ENCODE measurements at regions not wholly inside any gene's neighbourhood (a gene's known extent, or its start where the extent isn't known, plus 50 kb on each side); places are given as distances from the start of the nearest gene placed in this dataset.

GRCh38 chr3:31275583-31275982, 257.1 kb upstream of the STT3B start:
- no peak overlapping the region for H3K4me3 ChIP-seq (ENCODE audit: low read depth, low read length)
- no peak for TF ChIP-seq CTCF (IDR thresholded peaks at IDR 0.05; ENCODE audit: low read depth, low read length)

- no peak overlapping the region for H3K4me3 ChIP-seq (ENCODE audit: low read depth, low read length)
- TF ChIP-seq CTCF (IDR thresholded peaks at IDR 0.05; ENCODE audit: low read depth, low read length), result no peak
These were observed 255.1 kb upstream of the STT3B start for GRCh38 chr3:31277582-31277981.

GRCh38 chr3:31278532-31278931, 254.2 kb upstream of the STT3B start:
- TF ChIP-seq CTCF (IDR thresholded peaks at IDR 0.05; ENCODE audit: low read depth, low read length), result no peak

GRCh38 chr3:31284776-31285175, 247.9 kb upstream of the STT3B start:
- H3K4me3 ChIP-seq (ENCODE audit: low read depth, low read length), result no peak overlapping the region
- TF ChIP-seq CTCF (IDR thresholded peaks at IDR 0.05; ENCODE audit: low read depth, low read length), result no peak

More at GRCh38 chr3:31278532-31278931, 254.2 kb upstream of the STT3B start:
- no peak overlapping the region for H3K4me3 ChIP-seq (ENCODE audit: low read depth, low read length)

- no peak overlapping the region for H3K4me3 ChIP-seq (ENCODE audit: low read depth, low read length)
- TF ChIP-seq CTCF (IDR thresholded peaks at IDR 0.05; ENCODE audit: low read depth, low read length), result no peak
These were observed 246.8 kb upstream of the STT3B start for GRCh38 chr3:31285833-31286486.

GRCh38 chr3:31288224-31288623, 244.5 kb upstream of the STT3B start:
- no peak for TF ChIP-seq CTCF (IDR thresholded peaks at IDR 0.05; ENCODE audit: low read depth, low read length)
- no peak overlapping the region for H3K4me3 ChIP-seq (ENCODE audit: low read depth, low read length)

- H3K4me3 ChIP-seq (ENCODE audit: low read depth, low read length), result no peak overlapping the region
- no peak for TF ChIP-seq CTCF (IDR thresholded peaks at IDR 0.05; ENCODE audit: low read depth, low read length)
These were observed 244.1 kb upstream of the STT3B start for GRCh38 chr3:31288641-31289100.

Data from WI38 (cell line).